Activated B cell treated with CpG ODN at 0.5 μM for 24 hours (primary cell): ENCODE measurements at regions not wholly inside any gene's neighbourhood (a gene's known extent, or its start where the extent isn't known, plus 50 kb on each side); places are given as distances from the start of the nearest gene placed in this dataset.

Source experiments
- ATAC-seq: fragments of 200-7000 bp; cut with Tn5 transposase; one replicate; pipeline ENCODE4 v1.10.0; 2021; ENCODE audit warnings: low read depth, mild to moderate bottlenecking, moderate library complexity
- CTCF ChIA-PET: fragments of 350-600 bp; sonication (Branson Sonifier 250); formaldehyde crosslinking; loops from one replicate; lab custom pipeline; 2021; ENCODE audit warnings: antibody characterized with exemption; lab: Charles Lee
- POLR2A ChIA-PET: fragments of 350-600 bp; sonication (Branson Sonifier 250); formaldehyde crosslinking; loops from one replicate; lab custom pipeline; 2021; ENCODE audit warnings: antibody characterized with exemption; lab: Charles Lee
- DNase-seq: peaks from one replicate; pipeline ENCODE4 v3.0.0; 2022
- H3K27ac Mint-ChIP-seq: one replicate; pipeline ENCODE4 v1.8.0; 2020; ENCODE audit warnings: mixed read lengths
- H3K27me3 Mint-ChIP-seq: one replicate; pipeline ENCODE4 v1.8.0; 2021; ENCODE audit warnings: mixed read lengths
- H3K36me3 Mint-ChIP-seq: one replicate; pipeline ENCODE4 v1.8.0; 2021; ENCODE audit warnings: low read depth, mixed read lengths
- H3K4me1 Mint-ChIP-seq: one replicate; pipeline ENCODE4 v1.8.0; 2021; ENCODE audit warnings: mixed read lengths
- H3K4me3 Mint-ChIP-seq: one replicate; pipeline ENCODE4 v1.8.0; 2020; ENCODE audit warnings: mild to moderate bottlenecking, mixed read lengths
- H3K9me3 Mint-ChIP-seq: one replicate; pipeline ENCODE4 v1.8.0; 2020; ENCODE audit warnings: mixed read lengths
- intact Hi-C: fragments of 100-400 bp; cut with micrococcal nuclease; formaldehyde crosslinking; loops from one replicate; pipeline ENCODE4 v1.15.1; 2024
- TF ChIP-seq, protein P1 (sequence below): fragments of 200-600 bp; IDR thresholded peaks from one replicate; pipeline ENCODE4 v1.8.0; 2022; ENCODE audit warnings: antibody characterized with exemption, mild to moderate bottlenecking

DNA sequence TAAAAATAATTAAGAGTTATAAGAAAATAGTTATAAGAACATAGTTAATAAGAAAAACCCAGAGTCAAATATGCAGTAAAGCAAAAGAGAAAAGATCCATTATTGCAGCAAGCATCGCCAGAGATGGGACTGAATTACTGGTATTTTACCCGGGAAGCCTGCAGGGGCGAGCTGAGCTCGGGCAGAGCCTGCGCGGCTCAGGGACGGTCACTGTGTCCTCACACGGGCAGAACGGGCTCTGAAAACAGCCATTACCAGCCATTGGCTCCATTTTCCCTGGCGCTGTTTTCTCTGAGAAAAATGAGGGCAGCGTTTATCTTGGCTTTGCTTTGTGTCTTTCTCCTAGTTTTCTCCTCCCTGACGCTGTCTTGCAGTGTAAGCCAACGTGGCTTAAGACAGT lies 95.3 kb upstream of the ALKAL2 start:
- Mint-ChIP-seq H3K36me3 (no peaks in the 10 kb centered on the region), H3K9me3 (peaks cover 4% of the 10 kb centered on the region), H3K27me3 (peaks cover 2% of the 10 kb centered on the region), H3K27ac (no peak overlapping the region), H3K4me3 (no peak overlapping the region), H3K4me1 (peaks cover 8% of the 10 kb centered on the region)
- ATAC-seq (no peak), DNase-seq (no peak)
- intact Hi-C loops, result no loop called here
- CTCF ChIA-PET, result no interaction called here
- TF ChIP-seq, protein P1, sequence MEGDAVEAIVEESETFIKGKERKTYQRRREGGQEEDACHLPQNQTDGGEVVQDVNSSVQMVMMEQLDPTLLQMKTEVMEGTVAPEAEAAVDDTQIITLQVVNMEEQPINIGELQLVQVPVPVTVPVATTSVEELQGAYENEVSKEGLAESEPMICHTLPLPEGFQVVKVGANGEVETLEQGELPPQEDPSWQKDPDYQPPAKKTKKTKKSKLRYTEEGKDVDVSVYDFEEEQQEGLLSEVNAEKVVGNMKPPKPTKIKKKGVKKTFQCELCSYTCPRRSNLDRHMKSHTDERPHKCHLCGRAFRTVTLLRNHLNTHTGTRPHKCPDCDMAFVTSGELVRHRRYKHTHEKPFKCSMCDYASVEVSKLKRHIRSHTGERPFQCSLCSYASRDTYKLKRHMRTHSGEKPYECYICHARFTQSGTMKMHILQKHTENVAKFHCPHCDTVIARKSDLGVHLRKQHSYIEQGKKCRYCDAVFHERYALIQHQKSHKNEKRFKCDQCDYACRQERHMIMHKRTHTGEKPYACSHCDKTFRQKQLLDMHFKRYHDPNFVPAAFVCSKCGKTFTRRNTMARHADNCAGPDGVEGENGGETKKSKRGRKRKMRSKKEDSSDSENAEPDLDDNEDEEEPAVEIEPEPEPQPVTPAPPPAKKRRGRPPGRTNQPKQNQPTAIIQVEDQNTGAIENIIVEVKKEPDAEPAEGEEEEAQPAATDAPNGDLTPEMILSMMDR, result no peak
- POLR2A ChIA-PET, result no interaction called here

DNA sequence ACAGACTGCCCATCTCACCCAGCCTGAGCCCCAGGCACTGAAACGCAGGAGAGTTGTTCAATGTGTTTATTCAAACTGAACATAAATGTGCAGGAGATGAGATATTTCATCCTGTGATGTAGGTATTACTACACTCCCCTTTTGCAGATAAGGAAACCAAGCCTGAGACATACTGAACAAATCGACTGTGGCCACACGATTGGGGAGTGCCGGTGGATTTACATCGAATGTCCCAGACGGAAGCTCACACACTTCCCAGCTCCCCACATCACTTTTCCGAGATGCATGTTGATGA lies 94.8 kb upstream of the ALKAL2 start:
- CTCF ChIA-PET, result no interaction called here
- no peak for ATAC-seq
- Mint-ChIP-seq H3K4me3 (no peak overlapping the region), H3K27me3 (peaks cover 2% of the 10 kb centered on the region), H3K4me1 (peaks cover 8% of the 10 kb centered on the region), H3K27ac (no peak overlapping the region), H3K9me3 (peaks cover 9% of the 10 kb centered on the region), H3K36me3 (no peaks in the 10 kb centered on the region)
- no peak for DNase-seq
- TF ChIP-seq, protein P1, result no peak
- POLR2A ChIA-PET, result no interaction called here
- intact Hi-C loops, result no loop called here

DNA sequence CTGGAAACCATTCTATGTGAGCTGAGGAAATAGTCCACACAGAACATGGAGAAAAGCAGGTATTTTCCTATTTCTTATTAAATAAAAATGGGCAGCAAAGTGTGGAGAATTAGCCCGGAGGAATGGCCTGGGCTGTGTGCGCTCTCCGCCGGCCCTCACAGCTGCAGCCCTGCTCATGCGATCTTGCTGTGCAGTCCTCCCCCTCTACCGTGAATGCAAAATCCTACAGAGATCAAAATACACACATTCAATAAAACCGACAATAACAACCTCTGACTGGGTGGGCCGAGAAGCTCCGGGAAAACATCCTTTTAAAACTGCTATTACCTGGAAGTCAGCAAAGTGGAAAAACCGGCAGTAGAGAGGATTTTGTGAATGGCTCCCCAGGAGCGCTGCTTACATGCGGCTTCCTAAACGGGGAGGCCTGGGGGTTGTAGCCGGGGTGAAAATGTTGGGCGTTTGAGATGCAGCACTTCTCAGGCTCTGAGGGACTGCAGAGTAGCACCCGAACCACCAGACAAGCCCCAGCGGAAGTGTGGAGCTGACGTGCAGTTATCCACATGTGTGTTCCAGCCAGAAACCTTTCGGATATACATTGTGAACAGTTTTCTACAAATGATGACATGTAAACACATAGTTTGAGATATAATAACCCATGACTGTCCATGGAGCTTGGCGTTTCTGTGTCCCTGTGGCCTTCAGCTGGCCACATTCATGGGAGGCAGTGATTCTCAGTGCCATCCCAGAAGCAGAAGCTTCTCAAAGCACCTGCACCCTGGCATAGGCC lies 94.2 kb upstream of the ALKAL2 start:
- no peak for DNase-seq
- Mint-ChIP-seq H3K27me3 (peaks cover 2% of the 10 kb centered on the region), H3K9me3 (peaks cover 14% of the 10 kb centered on the region), H3K4me1 (peaks cover 8% of the 10 kb centered on the region), H3K36me3 (no peaks in the 10 kb centered on the region), H3K27ac (no peak overlapping the region), H3K4me3 (no peak overlapping the region)
- CTCF ChIA-PET, result no interaction called here
- no peak for ATAC-seq
- POLR2A ChIA-PET, result no interaction called here
- intact Hi-C loops, result no loop called here
- TF ChIP-seq, protein P1, result no peak

DNA sequence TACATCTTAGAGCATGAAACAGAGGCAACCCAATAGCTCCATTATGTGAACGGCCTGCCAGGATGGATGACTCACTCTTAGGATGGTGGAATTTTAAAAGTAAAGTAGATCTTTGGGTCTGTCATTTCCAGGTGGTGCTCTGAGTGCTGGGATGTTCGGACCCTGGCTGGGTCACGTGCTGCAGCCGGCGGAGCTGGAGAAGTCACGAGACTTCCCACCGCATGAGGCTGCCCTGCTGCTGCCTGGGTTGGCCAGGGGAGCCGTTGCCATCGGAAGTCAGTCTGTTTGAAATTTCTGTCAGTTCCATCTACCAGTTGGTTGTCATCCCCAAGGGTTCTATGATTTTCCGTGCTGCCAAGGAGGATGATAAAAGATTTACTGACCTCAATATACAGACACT lies 93.3 kb upstream of the ALKAL2 start:
- Mint-ChIP-seq H3K4me3 (no peak overlapping the region), H3K27ac (no peak overlapping the region), H3K9me3 (peaks cover 14% of the 10 kb centered on the region), H3K4me1 (peaks cover 8% of the 10 kb centered on the region), H3K36me3 (no peaks in the 10 kb centered on the region), H3K27me3 (peaks cover 2% of the 10 kb centered on the region)
- intact Hi-C loops, result no loop called here
- ATAC-seq (no peak), DNase-seq (no peak)
- TF ChIP-seq, protein P1, result no peak
- ChIA-PET POLR2A (no interaction called here), CTCF (no interaction called here)

DNA sequence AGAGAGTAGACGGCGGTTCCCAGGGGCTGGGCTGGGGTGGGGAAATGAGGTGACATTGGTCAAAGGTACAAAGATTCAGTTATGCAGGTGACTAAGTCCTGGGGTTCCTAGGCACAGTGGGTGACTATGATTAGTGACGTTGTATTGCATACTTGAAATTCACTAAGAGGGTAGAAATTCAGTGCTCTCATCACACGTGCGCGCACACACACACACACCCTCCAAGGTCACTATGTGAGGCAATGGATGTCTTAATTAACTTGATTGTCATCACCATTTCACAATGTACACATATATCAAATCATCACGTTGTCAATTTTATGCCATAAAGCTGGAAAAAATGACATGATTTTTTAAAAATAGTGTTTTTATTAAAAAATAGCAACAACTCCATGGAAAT lies 92.9 kb upstream of the ALKAL2 start:
- TF ChIP-seq, protein P1, result no peak
- intact Hi-C loops, result no loop called here
- no peak overlapping the region for H3K4me3 Mint-ChIP-seq
- H3K36me3 Mint-ChIP-seq, result no peaks in the 10 kb centered on the region
- H3K27ac Mint-ChIP-seq, result no peak overlapping the region
- ChIA-PET POLR2A (no interaction called here), CTCF (no interaction called here)
- peaks cover 8% of the 10 kb centered on the region for H3K4me1 Mint-ChIP-seq
- DNase-seq (no peak), ATAC-seq (no peak)
- H3K27me3 Mint-ChIP-seq, result peaks cover 2% of the 10 kb centered on the region
- peaks cover 14% of the 10 kb centered on the region for H3K9me3 Mint-ChIP-seq
